OCI-LY3 (cell line): ENCODE measurements at regions not wholly inside any gene's neighbourhood (a gene's known extent, or its start where the extent isn't known, plus 50 kb on each side); places are given as distances from the start of the nearest gene placed in this dataset.

Experiments used
- H2AFZ ChIP-seq: fragments of 200-600, 300-600 bp; shearing (Covaris generic); 2 replicates; pipeline ENCODE4 v1.6.0; 2014; ENCODE audit warnings: antibody characterized with exemption, low read depth, low read length
- H3K27ac ChIP-seq: fragments of 200-600, 300-600 bp; sonication (generic); 2 replicates; pipeline ENCODE4 v1.5.1; 2014; ENCODE audit warnings: mild to moderate bottlenecking, low read length, moderate library complexity, mixed read lengths
- H3K27me3 ChIP-seq: fragments of 200-600, 300-600 bp; sonication (generic); 2 replicates; pipeline ENCODE4 v1.6.1; 2014; ENCODE audit warnings: low read depth, low read length, mixed read lengths
- H3K36me3 ChIP-seq: fragments of 200-600, 300-600 bp; sonication (generic); replicated peaks from 2 replicates; pipeline ENCODE3; 2014; ENCODE audit warnings: low read depth, low read length, mixed read lengths
- H3K4me1 ChIP-seq: fragments of 300-600, 200-600 bp; sonication (generic); 2 replicates; pipeline ENCODE4 v1.6.1; 2014; ENCODE audit warnings: low read length, mixed read lengths
- H3K4me2 ChIP-seq: fragments of 200-600, 300-600 bp; sonication (generic); 2 replicates; pipeline ENCODE4 v1.6.1; 2014; ENCODE audit warnings: low read length, mixed read lengths
- H3K4me3 ChIP-seq: fragments of 300-600, 200-600 bp; sonication (generic); 2 replicates; pipeline ENCODE4 v1.5.1; 2014; ENCODE audit warnings: antibody characterized with exemption, mild to moderate bottlenecking, low read length, moderate library complexity
- H3K79me2 ChIP-seq: fragments of 300-600, 200-600 bp; shearing (Covaris generic); 2 replicates; pipeline ENCODE4 v1.6.1; 2014; ENCODE audit warnings: mild to moderate bottlenecking, low read length, mixed read lengths
- H3K9ac ChIP-seq: fragments of 300-600, 200-600 bp; shearing (Covaris generic); 2 replicates; pipeline ENCODE4 v1.6.0; 2014; ENCODE audit warnings: mild to moderate bottlenecking, low read length, moderate library complexity
- H3K9me3 ChIP-seq: fragments of 200-600, 300-600 bp; shearing (Covaris generic); 2 replicates; pipeline ENCODE4 v1.6.1; 2014; ENCODE audit warnings: low read length, mixed read lengths; ENCODE audit not compliant: insufficient read depth
- H4K20me1 ChIP-seq: fragments of 200-600, 300-600 bp; sonication (generic); 2 replicates; pipeline ENCODE4 v1.6.1; 2016; ENCODE audit warnings: low read length, mixed read lengths; ENCODE audit not compliant: insufficient read depth
- CTCF ChIP-seq: fragments of 200-600, 300-600 bp; sonication (generic); IDR thresholded peaks from 2 replicates; pipeline ENCODE4 v1.5.1; 2014; ENCODE audit warnings: antibody characterized with exemption, low read length, low read depth
- EZH2phosphoT487 ChIP-seq: fragments of 200-600 bp; shearing (Covaris generic); IDR thresholded peaks from 2 replicates; pipeline ENCODE4 v1.6.1; 2018; ENCODE audit warnings: antibody characterized with exemption, mixed run types, low read depth

- Histone ChIP-seq H3K4me1 (no peaks in the 10 kb centered on the region), H3K36me3 (no peaks in the 10 kb centered on the region), H3K4me3 (no peak overlapping the region), H3K9me3 (no peaks in the 10 kb centered on the region), H2AFZ (no peak overlapping the region), H3K27ac (no peak overlapping the region), H3K27me3 (peaks cover 57% of the 10 kb centered on the region), H3K4me2 (no peak overlapping the region), H4K20me1 (no peaks in the 10 kb centered on the region), H3K79me2 (no peaks in the 10 kb centered on the region), H3K9ac (no peak overlapping the region)
- TF ChIP-seq EZH2phosphoT487: no peak
- TF ChIP-seq CTCF: no peak
Observed at GRCh38 chr15:66981771-66982170, 83.6 kb upstream of the SMAD3 start.

- no peak overlapping the region for H3K27ac ChIP-seq
- H3K9me3 ChIP-seq: no peaks in the 10 kb centered on the region
- H3K27me3 ChIP-seq: peaks cover 53% of the 10 kb centered on the region
- no peaks in the 10 kb centered on the region for H3K79me2 ChIP-seq
- no peaks in the 10 kb centered on the region for H3K4me1 ChIP-seq
- no peak for TF ChIP-seq CTCF
- no peak overlapping the region for H3K4me3 ChIP-seq
- H3K4me2 ChIP-seq: no peak overlapping the region
- no peak overlapping the region for H3K9ac ChIP-seq
- no peak overlapping the region for H2AFZ ChIP-seq
- no peaks in the 10 kb centered on the region for H3K36me3 ChIP-seq
- H4K20me1 ChIP-seq: no peaks in the 10 kb centered on the region
Observed at GRCh38 chr15:66982250-66982649, 83.2 kb upstream of the SMAD3 start.

- Histone ChIP-seq H3K27ac (no peak overlapping the region), H3K4me3 (no peak overlapping the region), H3K27me3 (peaks cover 48% of the 10 kb centered on the region), H4K20me1 (no peaks in the 10 kb centered on the region), H3K36me3 (no peaks in the 10 kb centered on the region), H3K9me3 (no peaks in the 10 kb centered on the region), H3K4me1 (no peaks in the 10 kb centered on the region), H3K9ac (no peak overlapping the region), H2AFZ (no peak overlapping the region), H3K79me2 (no peaks in the 10 kb centered on the region), H3K4me2 (no peak overlapping the region)
- TF ChIP-seq CTCF: no peak
- TF ChIP-seq EZH2phosphoT487: no peak
Observed at GRCh38 chr15:66982816-66983215, 82.6 kb upstream of the SMAD3 start.

- Histone ChIP-seq H2AFZ (no peak overlapping the region), H4K20me1 (no peaks in the 10 kb centered on the region), H3K27ac (no peak overlapping the region), H3K27me3 (peaks cover 50% of the 10 kb centered on the region; the same call in 1 of the 2 replicates), H3K4me3 (no peak overlapping the region), H3K4me1 (no peaks in the 10 kb centered on the region), H3K36me3 (no peaks in the 10 kb centered on the region), H3K9ac (no peak overlapping the region), H3K4me2 (no peak overlapping the region), H3K9me3 (no peaks in the 10 kb centered on the region), H3K79me2 (no peaks in the 10 kb centered on the region)
- TF ChIP-seq EZH2phosphoT487: no peak
- TF ChIP-seq CTCF: no peak
Observed at GRCh38 chr15:66985653-66986052, 79.7 kb upstream of the SMAD3 start.
